Ectodermal cell (in vitro differentiated cells): ENCODE measurements at regions not wholly inside any gene's neighbourhood (a gene's known extent, or its start where the extent isn't known, plus 50 kb on each side); places are given as distances from the start of the nearest gene placed in this dataset.

Experiments used
- H3K27ac ChIP-seq: 2 replicates; pipeline ENCODE4 v1.7.0; 2013; ENCODE audit warnings: mild to moderate bottlenecking, low read depth, low read length; ENCODE audit not compliant: insufficient read depth, poor library complexity, severe bottlenecking
- H3K27me3 ChIP-seq: 2 replicates; pipeline ENCODE4 v1.7.0; 2013; ENCODE audit warnings: mild to moderate bottlenecking, low read length; ENCODE audit not compliant: insufficient read depth, control insufficient read depth, poor library complexity, severe bottlenecking
- H3K36me3 ChIP-seq: one replicate; pipeline ENCODE4 v1.7.0; 2013; ENCODE audit warnings: low read length; ENCODE audit not compliant: control insufficient read depth, insufficient read depth
- H3K4me1 ChIP-seq: one replicate; pipeline ENCODE4 v1.7.0; 2013; ENCODE audit warnings: low read length; ENCODE audit not compliant: control insufficient read depth, insufficient read depth
- H3K4me3 ChIP-seq: 2 replicates; pipeline ENCODE4 v1.7.0; 2013; ENCODE audit warnings: low read depth, low read length, control low read depth; ENCODE audit not compliant: insufficient read depth
- H3K9me3 ChIP-seq: 2 replicates; pipeline ENCODE4 v1.7.0; 2013; ENCODE audit warnings: mild to moderate bottlenecking, low read length, moderate library complexity; ENCODE audit not compliant: control insufficient read depth
- WGBS, 2 experiments: methylation state at CpG; one replicate each; pipeline ENCODE4 v1.1.7; 2013; ENCODE audit warnings: missing lambda C conversion rate in 2 of 2; 5-methylcytosine and 5-hydroxymethylcytosine counted together

DNA sequence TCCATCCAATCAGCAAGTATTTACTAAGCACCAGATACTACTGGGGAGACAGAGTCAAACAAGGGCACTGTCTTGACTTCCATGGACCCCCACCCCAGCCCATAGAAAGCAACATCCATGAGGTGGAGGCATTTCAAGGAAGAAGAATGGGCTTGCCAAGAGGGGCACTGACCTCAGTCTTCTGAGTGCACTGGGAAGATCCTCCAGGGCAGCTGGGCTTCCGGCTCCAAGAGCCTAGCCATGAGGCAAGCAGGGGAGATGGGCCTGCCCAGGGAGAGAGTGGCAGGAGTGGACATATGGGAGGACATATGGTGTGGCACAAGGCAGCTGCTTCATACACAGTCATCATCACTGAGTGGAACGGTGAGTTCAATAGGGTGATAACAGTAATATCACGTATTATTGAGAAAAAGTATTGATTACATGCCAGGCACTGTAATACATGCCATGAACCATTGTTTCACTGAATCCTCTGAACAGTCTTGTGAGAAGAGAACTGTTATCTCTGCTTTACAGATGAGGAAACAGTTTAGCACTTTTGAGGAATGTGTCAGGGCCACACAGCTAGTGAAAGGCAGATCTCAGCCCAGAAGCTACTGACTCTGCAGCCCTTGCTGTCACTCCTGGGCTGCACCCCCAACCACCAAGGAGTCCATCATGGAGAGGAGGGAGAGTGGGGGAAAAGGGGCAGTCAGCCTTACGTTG lies 331.7 kb upstream of the ZMIZ1 start:
- H3K27ac ChIP-seq = no peak overlapping the region
- 73 to 74% methylated on average over 4 of the region's 4 CpGs for WGBS, 2 experiments
- H3K27me3 ChIP-seq = no peaks in the 10 kb centered on the region

DNA sequence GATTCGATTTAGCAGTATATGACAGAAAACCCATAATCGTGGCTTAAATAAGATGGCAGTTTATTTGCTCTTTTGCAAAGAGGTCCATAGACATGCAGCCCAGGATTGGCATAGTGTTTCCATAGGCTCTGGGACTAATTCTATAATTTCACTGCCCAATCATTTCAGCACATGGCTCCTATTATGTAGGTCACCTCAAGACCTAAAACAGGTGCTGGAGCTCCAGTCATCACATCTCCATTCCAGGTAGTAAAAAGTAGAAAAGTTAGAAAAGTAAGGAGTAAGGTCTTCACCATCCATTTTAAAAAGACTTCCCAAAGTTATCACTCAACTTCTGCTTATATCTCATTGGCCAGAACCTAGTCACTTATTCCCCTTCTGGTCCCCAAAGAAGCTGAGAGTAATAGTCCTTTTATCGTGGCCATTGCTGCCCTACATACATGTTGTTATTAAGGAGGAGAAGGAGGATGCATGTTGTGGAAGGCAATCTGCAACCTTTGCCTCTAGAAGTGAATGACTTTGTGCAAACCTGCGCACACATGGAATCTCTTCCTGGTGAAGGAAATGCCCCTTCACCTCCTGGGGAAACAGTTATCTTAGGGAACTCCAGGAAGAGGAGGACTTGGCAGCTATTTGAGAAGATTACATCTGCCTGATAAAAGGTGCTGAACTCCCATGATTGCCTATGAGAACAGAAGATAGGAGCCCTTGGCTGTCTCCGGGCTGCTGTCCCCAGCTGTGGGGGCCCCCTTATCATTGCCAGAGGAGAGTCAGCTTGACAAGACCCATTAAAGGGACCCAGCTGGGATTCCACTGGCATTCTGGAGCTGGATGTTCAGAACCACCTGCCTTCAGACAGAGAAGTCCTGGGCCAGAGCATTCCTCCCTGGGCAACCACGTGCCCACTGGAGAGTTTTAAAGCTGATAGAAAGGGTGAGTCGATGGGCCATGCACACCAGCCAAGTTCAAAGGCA lies 330.6 kb upstream of the ZMIZ1 start:
- 81 to 82% methylated on average over 7 of the region's 7 CpGs for WGBS, 2 experiments

More for the DNA sequence above, 331.7 kb upstream of the ZMIZ1 start:
- Histone ChIP-seq H3K9me3 (no peaks in the 10 kb centered on the region), H3K36me3 (no peaks in the 10 kb centered on the region), H3K4me1 (no peaks in the 10 kb centered on the region), H3K4me3 (no peak overlapping the region)

DNA sequence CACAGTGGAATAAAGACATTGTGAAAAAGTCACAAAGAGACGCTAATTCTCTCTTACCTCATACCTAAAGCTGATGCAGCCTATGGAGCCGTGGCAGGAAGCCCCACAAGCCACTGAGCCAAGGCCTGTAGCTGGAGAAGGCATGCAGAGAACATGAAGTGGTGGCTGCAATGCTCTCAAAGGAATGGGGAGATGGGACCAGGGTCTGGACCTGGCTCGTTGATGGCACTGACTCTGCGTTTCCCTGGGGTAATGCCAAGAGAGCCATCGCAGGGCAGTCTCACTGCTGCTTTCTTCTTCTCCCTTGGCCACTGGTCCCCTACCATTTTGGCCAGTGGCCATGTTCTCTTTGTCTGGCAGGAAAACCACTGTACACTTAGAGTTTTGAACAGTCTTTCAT lies 329.9 kb upstream of the ZMIZ1 start:
- 90 to 95% methylated on average over 5 of the region's 5 CpGs for WGBS, 2 experiments
- Histone ChIP-seq H3K9me3 (no peaks in the 10 kb centered on the region), H3K27ac (no peak overlapping the region), H3K4me1 (no peaks in the 10 kb centered on the region), H3K27me3 (no peaks in the 10 kb centered on the region), H3K4me3 (no peak overlapping the region), H3K36me3 (no peaks in the 10 kb centered on the region)

More for the DNA sequence above, 330.6 kb upstream of the ZMIZ1 start:
- no peaks in the 10 kb centered on the region for H3K4me1 ChIP-seq
- H3K27ac ChIP-seq = no peak overlapping the region
- H3K4me3 ChIP-seq = no peak overlapping the region
- no peaks in the 10 kb centered on the region for H3K36me3 ChIP-seq
- H3K9me3 ChIP-seq = no peaks in the 10 kb centered on the region
- no peaks in the 10 kb centered on the region for H3K27me3 ChIP-seq

DNA sequence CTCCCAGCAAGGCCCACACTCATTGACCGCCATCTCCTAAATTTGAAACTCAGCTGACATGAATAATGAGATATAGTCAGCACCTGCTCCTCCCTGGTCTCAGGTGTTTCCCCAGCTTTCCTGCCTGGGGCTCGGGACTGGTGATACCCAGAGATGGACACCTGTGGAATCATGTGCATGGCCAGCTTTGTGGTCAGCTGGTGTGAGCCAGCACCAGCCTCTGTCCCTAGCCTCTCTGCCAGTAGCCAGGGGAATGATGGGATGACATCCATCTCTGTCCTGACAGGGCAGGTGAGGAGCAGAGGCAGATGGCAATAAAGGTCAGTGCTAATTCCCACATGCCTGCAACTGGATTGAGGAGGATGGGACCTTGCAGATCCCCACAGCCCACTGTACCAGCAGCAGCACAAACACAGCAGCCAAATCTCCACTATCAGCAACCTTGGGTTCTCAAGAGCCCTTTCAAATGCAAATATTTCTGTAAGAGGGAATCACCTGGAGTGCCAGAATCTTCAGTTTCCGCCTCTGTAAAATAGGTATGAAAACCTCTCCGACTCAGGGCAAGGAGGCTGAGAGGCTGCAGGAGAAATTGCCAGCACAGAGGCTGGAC lies 329.2 kb upstream of the ZMIZ1 start:
- Histone ChIP-seq H3K27ac (no peak overlapping the region), H3K27me3 (no peaks in the 10 kb centered on the region), H3K36me3 (no peaks in the 10 kb centered on the region), H3K9me3 (no peaks in the 10 kb centered on the region), H3K4me1 (no peaks in the 10 kb centered on the region), H3K4me3 (no peak overlapping the region)
- WGBS, 2 experiments = 77 to 85% methylated on average over 4 of the region's 4 CpGs

DNA sequence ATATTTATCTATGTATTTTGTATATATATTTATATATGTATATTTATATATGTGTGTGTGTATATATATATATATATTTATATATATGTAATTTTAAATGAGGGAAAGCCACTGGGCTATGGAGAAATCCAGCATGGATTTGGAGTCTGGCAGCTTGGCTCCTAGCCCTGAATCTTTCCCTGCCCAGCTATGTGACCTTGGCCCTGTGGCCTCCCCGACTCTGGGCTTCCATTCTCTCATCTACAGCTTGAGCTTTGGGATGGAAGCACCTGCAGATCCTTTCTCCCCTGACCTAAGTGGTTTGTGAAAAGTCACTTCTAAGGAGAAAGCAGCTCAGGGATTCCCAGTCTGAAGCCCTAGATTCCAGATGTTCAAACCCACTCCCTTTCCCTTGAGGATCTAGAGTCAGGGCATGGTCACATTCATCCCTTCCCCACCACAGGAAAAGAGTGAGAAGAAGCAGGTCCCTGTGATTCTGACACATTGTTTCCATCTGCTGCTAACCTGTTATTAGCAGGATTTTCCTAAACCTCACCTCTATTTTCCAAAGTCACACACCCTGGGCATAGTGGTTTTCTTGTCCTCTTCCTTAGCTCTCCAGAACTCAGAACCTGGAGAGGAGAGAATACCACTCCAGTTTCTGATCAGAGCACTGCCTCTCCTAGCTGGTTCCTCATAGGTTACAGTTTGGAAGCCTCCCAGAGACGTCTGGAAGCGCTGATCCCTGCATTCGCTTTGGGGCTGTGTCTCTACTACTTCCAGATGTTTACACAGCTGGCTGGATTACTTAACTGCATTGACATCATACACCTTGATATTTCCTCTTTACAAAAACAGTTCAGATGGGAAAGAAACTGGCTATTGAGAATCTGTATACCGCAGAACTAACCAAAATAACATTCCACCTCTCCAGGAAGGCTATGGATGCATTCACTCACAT lies 327.5 kb upstream of the ZMIZ1 start:
- H3K4me3 ChIP-seq = no peak overlapping the region
- H3K36me3 ChIP-seq = no peaks in the 10 kb centered on the region
- no peak overlapping the region for H3K27ac ChIP-seq
- H3K4me1 ChIP-seq = peaks cover 7% of the 10 kb centered on the region
- H3K9me3 ChIP-seq = no peaks in the 10 kb centered on the region
- 86 to 89% methylated on average over 5 of the region's 5 CpGs for WGBS, 2 experiments
- no peaks in the 10 kb centered on the region for H3K27me3 ChIP-seq

DNA sequence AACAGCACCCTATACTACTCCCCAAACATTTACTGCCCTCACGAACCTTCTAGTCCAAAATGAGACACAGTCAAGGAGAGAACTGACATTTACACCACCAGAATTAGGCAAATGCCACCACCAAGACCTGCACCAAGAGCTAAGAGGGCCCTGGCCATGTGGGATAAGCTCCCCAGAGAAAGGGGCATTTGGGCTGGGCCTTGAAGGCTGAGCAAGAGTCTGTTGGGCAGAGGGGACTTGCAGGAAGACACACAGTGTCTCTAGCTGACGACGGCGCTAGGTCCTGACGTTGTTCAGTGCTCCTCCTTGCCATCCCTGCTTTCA lies 326.4 kb upstream of the ZMIZ1 start:
- Histone ChIP-seq H3K36me3 (no peaks in the 10 kb centered on the region), H3K4me1 (peaks cover 12% of the 10 kb centered on the region), H3K4me3 (no peak overlapping the region), H3K27me3 (no peaks in the 10 kb centered on the region), H3K27ac (no peak overlapping the region), H3K9me3 (no peaks in the 10 kb centered on the region)
- WGBS, 2 experiments = 84% methylated on average over 5 of the region's 5 CpGs

DNA sequence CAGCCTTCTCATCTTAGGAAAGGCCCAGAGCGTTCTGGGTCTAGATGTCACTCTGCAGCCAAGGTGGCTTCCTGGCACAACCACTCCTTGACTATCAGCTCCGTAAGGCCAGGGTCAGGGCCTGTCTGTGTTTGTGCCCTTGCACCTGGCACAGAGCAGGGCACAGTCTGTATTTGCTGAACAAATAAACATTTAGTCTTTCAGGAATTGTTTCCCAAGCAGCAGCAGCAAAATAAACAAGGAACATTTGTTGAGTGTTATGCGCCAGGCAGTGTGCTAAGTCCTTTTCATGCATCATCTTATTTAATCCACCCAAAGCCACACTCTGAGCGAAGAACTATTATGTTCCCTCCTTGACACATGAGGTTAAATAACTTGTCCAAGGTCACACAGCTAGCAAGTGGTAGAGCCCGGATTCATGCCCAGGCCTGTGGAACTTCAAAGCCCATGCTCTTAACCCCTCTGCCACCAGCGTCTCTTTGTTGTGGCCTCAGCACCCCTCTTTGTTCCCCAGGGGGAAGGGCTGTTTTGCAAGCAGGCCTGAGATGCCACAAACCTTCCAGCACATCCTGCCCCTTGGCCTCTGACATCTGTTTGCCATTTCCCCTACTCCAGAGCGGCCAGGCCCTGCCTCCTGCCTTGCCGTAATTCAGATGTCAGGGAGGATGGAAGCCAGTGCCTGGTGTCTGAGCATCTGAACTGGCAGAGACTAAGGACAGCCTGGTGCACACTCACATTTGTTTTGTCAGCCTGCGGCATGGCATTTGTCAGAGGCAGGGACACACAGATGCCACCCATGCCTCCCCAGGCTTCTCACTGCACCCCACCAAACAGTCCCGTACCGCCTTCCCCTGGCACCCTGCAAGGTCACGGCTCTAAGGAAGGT lies 325.8 kb upstream of the ZMIZ1 start:
- Histone ChIP-seq H3K4me1 (peaks cover 12% of the 10 kb centered on the region), H3K27me3 (no peaks in the 10 kb centered on the region)
- WGBS, 2 experiments = 85 to 86% methylated on average over 12 of the region's 12 CpGs

DNA sequence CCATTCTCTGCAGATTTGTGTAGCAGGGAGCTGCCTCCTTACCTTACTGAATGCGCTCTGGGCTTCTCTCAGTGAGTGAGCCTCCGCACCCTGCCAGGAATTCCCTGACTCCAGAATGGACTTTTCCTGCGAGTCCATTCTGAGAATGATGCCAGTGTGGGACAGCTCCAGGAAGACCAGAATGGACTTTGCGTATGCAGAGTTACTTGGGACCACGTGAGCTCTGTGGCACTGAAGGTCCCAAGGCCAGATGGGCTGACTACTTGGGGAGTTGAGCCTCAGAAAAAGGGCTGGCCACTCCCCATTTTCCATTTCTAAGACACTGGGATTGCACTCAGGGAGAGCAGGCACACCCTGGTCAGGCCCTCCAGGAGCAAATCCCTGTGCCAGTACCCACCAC lies 324.7 kb upstream of the ZMIZ1 start:
- Histone ChIP-seq H3K4me1 (peaks cover 12% of the 10 kb centered on the region), H3K9me3 (no peaks in the 10 kb centered on the region), H3K27ac (no peak overlapping the region), H3K4me3 (no peak overlapping the region), H3K36me3 (no peaks in the 10 kb centered on the region), H3K27me3 (no peaks in the 10 kb centered on the region)
- WGBS, 2 experiments = 90 to 91% methylated on average over 5 of the region's 5 CpGs

More for the DNA sequence above, 325.8 kb upstream of the ZMIZ1 start:
- no peak overlapping the region for H3K27ac ChIP-seq
- H3K9me3 ChIP-seq = no peaks in the 10 kb centered on the region
- no peak overlapping the region for H3K4me3 ChIP-seq
- no peaks in the 10 kb centered on the region for H3K36me3 ChIP-seq

DNA sequence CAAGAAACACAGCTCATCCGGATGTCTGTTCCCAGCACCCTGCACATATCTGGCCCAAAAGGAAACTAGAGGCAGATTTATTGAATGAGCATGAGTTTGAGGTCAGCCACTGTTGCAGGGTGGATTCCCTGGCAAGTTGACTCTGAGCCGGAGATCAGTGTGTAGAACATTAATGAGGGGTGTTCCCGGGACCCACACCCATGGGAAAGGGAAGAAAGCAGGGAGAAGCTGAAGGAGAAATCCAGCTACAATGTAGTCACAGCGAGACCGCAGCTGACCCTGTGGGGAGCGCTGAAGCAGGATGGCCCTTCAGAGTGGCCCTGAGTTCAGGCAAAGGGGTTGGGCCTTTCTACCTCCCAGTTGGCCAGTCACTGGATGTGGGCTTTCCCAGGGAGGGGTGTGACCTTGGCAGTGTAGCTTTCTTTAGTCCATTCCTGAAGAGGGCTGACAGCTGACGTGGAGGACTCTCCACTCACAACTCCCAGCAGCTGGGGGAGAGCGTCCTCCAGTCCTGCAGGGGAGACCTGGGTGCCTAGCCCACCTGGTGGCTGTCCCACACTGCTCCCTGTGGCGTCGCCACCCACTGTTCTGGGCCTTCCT lies 324.2 kb upstream of the ZMIZ1 start:
- Histone ChIP-seq H3K4me3 (no peak overlapping the region), H3K4me1 (peaks cover 12% of the 10 kb centered on the region), H3K9me3 (no peaks in the 10 kb centered on the region), H3K27me3 (no peaks in the 10 kb centered on the region), H3K27ac (no peak overlapping the region), H3K36me3 (no peaks in the 10 kb centered on the region)
- 92% methylated on average over 10 of the region's 10 CpGs for WGBS, 2 experiments
